Left lung (tissue), 4 donors: ENCODE measurements at regions not wholly inside any gene's neighbourhood (a gene's known extent, or its start where the extent isn't known, plus 50 kb on each side); places are given as distances from the start of the nearest gene placed in this dataset.

Experiments used
- ATAC-seq: fragments of 200-7000 bp; cut with Tn5 transposase; one replicate; pipeline ENCODE4 v1.9.1; 2020; ENCODE audit warnings: moderate library complexity
- DNase-seq, 4 donors: peaks; one replicate each; pipeline ENCODE4 v3.0.0-alpha.2; 2013 to 2020
- H3K27ac ChIP-seq, 2 donors: fragments of 200-600 bp; sonication (generic) in 1 of 2; one replicate each; pipeline versions ENCODE4 v1.5.0 to v1.8.0; 2020 to 2021
- H3K27me3 ChIP-seq, 2 donors: fragments of 200-600 bp; sonication (generic) in 1 of 2; one replicate each; pipeline versions ENCODE4 v1.5.0 to v1.8.0; 2020 to 2021
- H3K36me3 ChIP-seq, 2 donors: fragments of 200-600 bp; sonication (generic) in 1 of 2; one replicate each; pipeline versions ENCODE4 v1.5.0 to v1.8.0; 2020 to 2021
- H3K4me1 ChIP-seq, 2 donors: fragments of 200-600 bp; one replicate each; pipeline ENCODE4 v1.8.0; 2021
- H3K4me3 ChIP-seq, 2 donors: fragments of 200-600 bp; sonication (generic) in 1 of 2; one replicate each; pipeline versions ENCODE4 v1.5.0 to v1.8.0; 2020 to 2021; ENCODE audit warnings: mild to moderate bottlenecking in 1 of 2
- H3K9me3 ChIP-seq, 2 donors: fragments of 200-600 bp; sonication (generic) in 1 of 2; one replicate each; pipeline versions ENCODE4 v1.5.0 to v1.8.0; 2020 to 2021
- CTCF ChIP-seq, 2 donors: fragments of 200-600 bp; sonication (generic) in 1 of 2; IDR thresholded peaks; one replicate each; pipeline versions ENCODE4 v1.5.0 to v1.8.0; 2021; ENCODE audit warnings: antibody characterized with exemption in 2 of 2
- intact Hi-C, 2 donors: fragments of 100-400 bp; cut with DNase I; formaldehyde crosslinking; loops; one replicate each; pipeline versions ENCODE4 v1.11.2 to v1.14.2; 2022
- donor health status: DM: no; HTN: yes; CAD: no.
- donor health status: DM: no; HTN: no; CAD: no.

GRCh38 chr2:188785490-188785889 lies 188.7 kb upstream of the COL3A1 start:
- intact Hi-C loops, result no loop called here
- H3K4me3 ChIP-seq, result no peak overlapping the region
- peak overlapping the region; percentile 28 to 83 for H3K27ac ChIP-seq
- H3K27me3 ChIP-seq, result no peaks in the 10 kb centered on the region
- H3K36me3 ChIP-seq, result no peaks in the 10 kb centered on the region
- ATAC-seq, result no peak
- no peak for DNase-seq
- H3K9me3 ChIP-seq, result no peaks in the 10 kb centered on the region
- TF ChIP-seq CTCF (IDR thresholded peaks at IDR 0.05), result no peak
- H3K4me1 ChIP-seq, result no peaks in the 10 kb centered on the region

DNA sequence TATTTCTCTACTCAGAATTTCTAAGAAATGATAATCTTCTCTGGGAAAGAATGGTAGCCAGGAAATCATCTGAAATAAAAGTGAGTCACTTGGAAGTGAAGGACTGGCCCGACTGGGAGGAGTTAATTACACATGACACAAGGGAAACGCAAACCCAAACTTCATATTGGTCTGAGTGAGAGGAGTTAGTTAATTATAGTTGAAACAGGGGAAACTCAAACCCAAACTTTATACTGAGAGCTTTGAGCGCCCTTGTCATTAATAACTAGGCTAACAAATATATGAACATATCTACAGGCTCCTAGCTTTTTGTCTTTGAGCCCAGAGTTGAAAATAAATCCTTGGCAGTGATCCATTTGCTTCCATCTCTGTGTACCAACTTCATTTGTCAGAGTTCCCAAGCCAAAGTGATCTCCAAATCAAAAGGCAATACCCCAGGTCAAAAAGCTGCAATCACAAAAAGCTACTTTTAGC lies 187.8 kb upstream of the COL3A1 start:
- no peaks in the 10 kb centered on the region for H3K36me3 ChIP-seq
- DNase-seq (no peak), ATAC-seq (peak; percentile 59)
- no peaks in the 10 kb centered on the region for H3K9me3 ChIP-seq
- no peaks in the 10 kb centered on the region for H3K27me3 ChIP-seq
- peak overlapping the region; percentile 38 to 83 for H3K27ac ChIP-seq
- no peak overlapping the region for H3K4me3 ChIP-seq
- no peak for TF ChIP-seq CTCF (IDR thresholded peaks at IDR 0.05)
- intact Hi-C loops, result no loop called here
- H3K4me1 ChIP-seq, result no peaks in the 10 kb centered on the region

DNA sequence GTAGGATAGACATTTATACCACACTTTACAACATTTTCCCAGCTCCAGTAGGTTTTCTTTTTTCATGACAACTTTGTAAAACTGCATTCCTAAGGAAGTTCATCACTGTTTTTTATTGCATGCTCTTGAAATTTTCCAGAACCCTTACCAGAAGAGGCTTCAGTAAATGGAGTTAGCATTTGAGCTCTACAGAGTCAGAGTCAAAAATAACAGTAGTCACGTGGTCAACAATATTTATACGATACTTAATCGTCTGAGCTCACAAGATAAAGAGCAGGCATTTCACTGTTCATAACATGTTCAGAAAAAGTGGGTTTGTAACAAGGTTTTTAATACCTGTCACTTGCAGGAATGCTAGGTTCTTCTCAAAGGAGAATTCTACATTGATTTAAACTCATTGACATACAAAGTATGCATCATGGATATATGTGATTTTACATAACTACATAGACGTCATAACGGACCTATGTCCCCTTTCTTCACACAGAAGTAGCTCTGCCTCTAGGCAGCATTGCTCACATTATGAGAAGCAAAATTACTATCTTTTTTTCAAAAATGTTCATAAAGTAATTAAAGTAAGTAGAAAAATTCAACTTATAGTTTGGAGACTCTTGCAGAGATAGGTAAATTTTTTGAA lies 187.0 kb upstream of the COL3A1 start:
- DNase-seq, result peak in 1 of 4 donors; percentile 17
- H3K4me1 ChIP-seq, result no peaks in the 10 kb centered on the region
- no peak for TF ChIP-seq CTCF (IDR thresholded peaks at IDR 0.05)
- no peaks in the 10 kb centered on the region for H3K9me3 ChIP-seq
- intact Hi-C loops, result no loop called here
- peak overlapping the region; percentile 38 to 83 for H3K27ac ChIP-seq
- H3K27me3 ChIP-seq, result no peaks in the 10 kb centered on the region
- ATAC-seq, result peak; percentile 76
- H3K4me3 ChIP-seq, result no peak overlapping the region
- H3K36me3 ChIP-seq, result no peaks in the 10 kb centered on the region

- DNase-seq (peak in 1 of 4 donors; percentile 19), ATAC-seq (peak; percentile 10)
- Histone ChIP-seq H3K27me3 (no peaks in the 10 kb centered on the region), H3K36me3 (no peaks in the 10 kb centered on the region), H3K27ac (peak overlapping the region; percentile 55 to 83), H3K4me1 (no peaks in the 10 kb centered on the region), H3K4me3 (no peak overlapping the region), H3K9me3 (no peaks in the 10 kb centered on the region)
- no peak for TF ChIP-seq CTCF (IDR thresholded peaks at IDR 0.05)
- intact Hi-C loops, result no loop called here
Observed at GRCh38 chr2:188787658-188788240, 186.4 kb upstream of the COL3A1 start.

GRCh38 chr2:188788621-188789020 lies 185.6 kb upstream of the COL3A1 start:
- no peaks in the 10 kb centered on the region for H3K4me1 ChIP-seq
- no peaks in the 10 kb centered on the region for H3K9me3 ChIP-seq
- H3K4me3 ChIP-seq, result no peak overlapping the region
- TF ChIP-seq CTCF (IDR thresholded peaks at IDR 0.05), result no peak
- H3K36me3 ChIP-seq, result no peaks in the 10 kb centered on the region
- ATAC-seq (peak; percentile 57), DNase-seq (peak in 3 of 4 donors; percentile 51 to 86 (median 67))
- H3K27ac ChIP-seq, result peak overlapping the region; percentile 55 to 83
- H3K27me3 ChIP-seq, result no peaks in the 10 kb centered on the region
- intact Hi-C loops, result no loop called here
